Esophagus muscularis mucosa (tissue), 4 donors: ENCODE measurements at regions not wholly inside any gene's neighbourhood (a gene's known extent, or its start where the extent isn't known, plus 50 kb on each side); places are given as distances from the start of the nearest gene placed in this dataset.

ENCODE experiments used
- CTCF ChIP-seq, 3 experiments: fragments of 200-600 bp in 2 of 3; fragments of 450-650 bp in 1 of 3; sonication (generic) in 2 of 3; IDR thresholded peaks; one replicate each; pipeline ENCODE4 v1.5.1; 2017 to 2019; ENCODE audit warnings: antibody characterized with exemption in 3 of 3, mild to moderate bottlenecking in 2 of 3, moderate library complexity in 1 of 3
- EP300 ChIP-seq: sonication (generic); formaldehyde crosslinking; IDR thresholded peaks from one replicate; pipeline ENCODE4 v1.6.1; 2017; ENCODE audit warnings: antibody characterized with exemption
- POLR2A ChIP-seq: fragments of 450-650 bp; IDR thresholded peaks from one replicate; pipeline ENCODE4 v1.6.1; 2017; ENCODE audit warnings: antibody characterized with exemption, moderate library complexity, mild to moderate bottlenecking, low read depth
- POLR2AphosphoS5 ChIP-seq, 2 donors: sonication (generic); formaldehyde crosslinking; IDR thresholded peaks; one replicate each; pipeline ENCODE4 v1.6.1; 2017; ENCODE audit warnings: antibody characterized with exemption in 2 of 2

- TF ChIP-seq POLR2AphosphoS5 (IDR thresholded peaks at IDR 0.05) (no peak), CTCF (IDR thresholded peaks at IDR 0.05) (no peak), POLR2A (no peak), EP300 (no peak)
Observed at GRCh38 chr7:145875267-145875666, 241.3 kb upstream of the CNTNAP2 start.
